ENCODE measurements at regions not wholly inside any gene's neighbourhood (a gene's known extent, or its start where the extent isn't known, plus 50 kb on each side); places are given as distances from the start of the nearest gene placed in this dataset.

- Histone ChIP-seq H3K4me3 (no peak overlapping the region), H3K9me3 (no peaks in the 10 kb centered on the region), H3K27ac (no peak overlapping the region), H3K4me1 (no peaks in the 10 kb centered on the region), H3K36me3 (no peaks in the 10 kb centered on the region), H3K27me3 (no peaks in the 10 kb centered on the region)
- in situ Hi-C loops (cut with MboI; ENCODE audit: low sequenced_read_pairs in 4 of 4): no loop called here
- intact Hi-C loops (cut with DNase I; ENCODE audit: low total_unique reads): no loop called here
- TF ChIP-seq CTCF (IDR thresholded peaks at IDR 0.05 in 4 of 5, conservative IDR thresholded peaks at IDR 0.05 in 1 of 5) (no peak), POLR2A (IDR thresholded peaks at IDR 0.05) (no peak)
- ATAC-seq (no peak), DNase-seq (no peak)
Measured at GRCh38 chr7:17672783-17673182, 267.5 kb downstream of the SNX13 start.

GRCh38 chr7:17674166-17674942 is 265.9 kb downstream of the SNX13 start:
- no peaks in the 10 kb centered on the region for H3K27me3 ChIP-seq
- H3K4me1 ChIP-seq: no peaks in the 10 kb centered on the region
- no peak for TF ChIP-seq POLR2A (IDR thresholded peaks at IDR 0.05)
- no peak for TF ChIP-seq CTCF (IDR thresholded peaks at IDR 0.05 in 4 of 5, conservative IDR thresholded peaks at IDR 0.05 in 1 of 5)
- H3K27ac ChIP-seq: no peak overlapping the region
- H3K36me3 ChIP-seq: no peaks in the 10 kb centered on the region
- intact Hi-C loops (cut with DNase I; ENCODE audit: low total_unique reads) (no loop called here), in situ Hi-C loops (cut with MboI; ENCODE audit: low sequenced_read_pairs in 4 of 4) (no loop called here)
- H3K9me3 ChIP-seq: no peaks in the 10 kb centered on the region
- no peak overlapping the region for H3K4me3 ChIP-seq
- ATAC-seq: no peak
- no peak for DNase-seq

- H3K27me3 ChIP-seq: no peaks in the 10 kb centered on the region
- intact Hi-C loops (cut with DNase I; ENCODE audit: low total_unique reads): no loop called here
- ATAC-seq: no peak
- H3K36me3 ChIP-seq: no peaks in the 10 kb centered on the region
- in situ Hi-C loops (cut with MboI; ENCODE audit: low sequenced_read_pairs in 4 of 4): loop anchor here in 2 of 4 donors (25.0 kb wide), 1 partner anchor 662 kb away; no protein-coding TSS in a partner anchor
- H3K4me1 ChIP-seq: no peaks in the 10 kb centered on the region
- no peak overlapping the region for H3K27ac ChIP-seq
- DNase-seq: no peak
- no peaks in the 10 kb centered on the region for H3K9me3 ChIP-seq
- no peak overlapping the region for H3K4me3 ChIP-seq
- TF ChIP-seq CTCF (IDR thresholded peaks at IDR 0.05 in 4 of 5, conservative IDR thresholded peaks at IDR 0.05 in 1 of 5) (no peak), POLR2A (IDR thresholded peaks at IDR 0.05) (no peak)
Measured at GRCh38 chr7:17674943-17675608, 265.2 kb downstream of the SNX13 start.

GRCh38 chr7:17677408-17677807 is 262.9 kb downstream of the SNX13 start:
- no peak for ATAC-seq
- Histone ChIP-seq H3K9me3 (no peaks in the 10 kb centered on the region), H3K4me3 (no peak overlapping the region), H3K27me3 (no peaks in the 10 kb centered on the region), H3K4me1 (peaks cover 3 to 4% of the 10 kb centered on the region in 2 donors), H3K36me3 (no peaks in the 10 kb centered on the region), H3K27ac (no peak overlapping the region)
- TF ChIP-seq CTCF (IDR thresholded peaks at IDR 0.05 in 4 of 5, conservative IDR thresholded peaks at IDR 0.05 in 1 of 5): no peak
- no peak for TF ChIP-seq POLR2A (IDR thresholded peaks at IDR 0.05)
- in situ Hi-C loops (cut with MboI; ENCODE audit: low sequenced_read_pairs in 4 of 4): loop anchor here in 2 of 4 donors (25.0 kb wide), 1 partner anchor 660 kb away; no protein-coding TSS in a partner anchor
- intact Hi-C loops (cut with DNase I; ENCODE audit: low total_unique reads): no loop called here
- DNase-seq: no peak
